ENCODE measurements at regions not wholly inside any gene's neighbourhood (a gene's known extent, or its start where the extent isn't known, plus 50 kb on each side); places are given as distances from the start of the nearest gene placed in this dataset.

- TF ChIP-seq, protein P1, sequence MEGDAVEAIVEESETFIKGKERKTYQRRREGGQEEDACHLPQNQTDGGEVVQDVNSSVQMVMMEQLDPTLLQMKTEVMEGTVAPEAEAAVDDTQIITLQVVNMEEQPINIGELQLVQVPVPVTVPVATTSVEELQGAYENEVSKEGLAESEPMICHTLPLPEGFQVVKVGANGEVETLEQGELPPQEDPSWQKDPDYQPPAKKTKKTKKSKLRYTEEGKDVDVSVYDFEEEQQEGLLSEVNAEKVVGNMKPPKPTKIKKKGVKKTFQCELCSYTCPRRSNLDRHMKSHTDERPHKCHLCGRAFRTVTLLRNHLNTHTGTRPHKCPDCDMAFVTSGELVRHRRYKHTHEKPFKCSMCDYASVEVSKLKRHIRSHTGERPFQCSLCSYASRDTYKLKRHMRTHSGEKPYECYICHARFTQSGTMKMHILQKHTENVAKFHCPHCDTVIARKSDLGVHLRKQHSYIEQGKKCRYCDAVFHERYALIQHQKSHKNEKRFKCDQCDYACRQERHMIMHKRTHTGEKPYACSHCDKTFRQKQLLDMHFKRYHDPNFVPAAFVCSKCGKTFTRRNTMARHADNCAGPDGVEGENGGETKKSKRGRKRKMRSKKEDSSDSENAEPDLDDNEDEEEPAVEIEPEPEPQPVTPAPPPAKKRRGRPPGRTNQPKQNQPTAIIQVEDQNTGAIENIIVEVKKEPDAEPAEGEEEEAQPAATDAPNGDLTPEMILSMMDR (IDR thresholded peaks at IDR 0.05; ENCODE audit: borderline replicate concordance, extremely low read depth, low read length, poor library complexity, severe bottlenecking), result no peak
- no peak for TF ChIP-seq EZH2 (IDR thresholded peaks at IDR 0.05; ENCODE audit: borderline replicate concordance, low read depth, low read length, severe bottlenecking)
These were observed 369.7 kb upstream of the RGS18 start for GRCh38 chr1:191788551-191788950.
